Retinal pigment epithelial cell (primary cell): ENCODE measurements at regions not wholly inside any gene's neighbourhood (a gene's known extent, or its start where the extent isn't known, plus 50 kb on each side); places are given as distances from the start of the nearest gene placed in this dataset.
"Not testable (repeated sequence)": the region's sequence is repeated elsewhere in the genome, so short reads cannot be mapped to it uniquely, and the experiment has no call there.

Experiments
- DNase-seq: peaks from one replicate; pipeline ENCODE4 v3.0.0-alpha.2; 2010; ENCODE audit warnings: low read depth
- H3K4me3 ChIP-seq: 2 replicates; pipeline ENCODE4 v1.5.1; 2011; ENCODE audit warnings: mild to moderate bottlenecking, low read length, control low read depth, moderate library complexity
- CTCF ChIP-seq: conservative IDR thresholded peaks from 2 replicates; pipeline ENCODE4 v1.5.1; 2011; ENCODE audit warnings: low read depth, low read length, control low read depth, inconsistent platforms

- no peak overlapping the region for H3K4me3 ChIP-seq
- TF ChIP-seq CTCF: no peak
- DNase-seq: no peak
Observed at GRCh38 chr12:42019746-42020145, 124.9 kb downstream of the GXYLT1 start.

- H3K4me3 ChIP-seq: no peak overlapping the region
- TF ChIP-seq CTCF: no peak
- no peak for DNase-seq
Observed at GRCh38 chr12:42017051-42017450, 127.6 kb downstream of the GXYLT1 start.

- no peak for TF ChIP-seq CTCF
Observed at GRCh38 chr12:42015051-42015461, 129.6 kb downstream of the GXYLT1 start.

GRCh38 chr12:42012501-42012900 is 132.2 kb downstream of the GXYLT1 start:
- not testable (repeated sequence) for DNase-seq, H3K4me3 ChIP-seq

More at GRCh38 chr12:42015051-42015461, 129.6 kb downstream of the GXYLT1 start:
- no peak for DNase-seq
- H3K4me3 ChIP-seq: no peak overlapping the region

GRCh38 chr12:42010715-42011114 is 134.0 kb downstream of the GXYLT1 start:
- no peak for DNase-seq
- TF ChIP-seq CTCF: no peak
- no peak overlapping the region for H3K4me3 ChIP-seq

- no peak overlapping the region for H3K4me3 ChIP-seq
- no peak for TF ChIP-seq CTCF
- DNase-seq: no peak
Observed at GRCh38 chr12:42010257-42010656, 134.4 kb downstream of the GXYLT1 start.

- no peak overlapping the region for H3K4me3 ChIP-seq
- no peak for DNase-seq
- TF ChIP-seq CTCF: no peak
Observed at GRCh38 chr12:42008996-42009395, 135.7 kb downstream of the GXYLT1 start.

GRCh38 chr12:42003031-42003430 is 141.6 kb downstream of the GXYLT1 start:
- TF ChIP-seq CTCF: no peak
- no peak overlapping the region for H3K4me3 ChIP-seq
- DNase-seq: no peak
